Liver (tissue), 8 donors: ENCODE measurements at regions not wholly inside any gene's neighbourhood (a gene's known extent, or its start where the extent isn't known, plus 50 kb on each side); places are given as distances from the start of the nearest gene placed in this dataset.

ENCODE experiments used
- DNase-seq: peaks from one replicate; pipeline ENCODE4 v3.0.0-alpha.2; 2017; ENCODE audit warnings: low spot score
- H3K27ac ChIP-seq, 2 donors: one replicate each; pipeline ENCODE4 v1.7.0; 2013; ENCODE audit warnings: inconsistent platforms in 2 of 2, low read length in 2 of 2, control low read depth in 1 of 2, low read depth in 1 of 2, mild to moderate bottlenecking in 1 of 2
- H3K27me3 ChIP-seq, 4 donors: one replicate each; pipeline versions ENCODE4 v1.6.1 to v1.7.0; 2013; ENCODE audit warnings: low read length in 3 of 4, inconsistent platforms in 1 of 4, mild to moderate bottlenecking in 1 of 4, moderate library complexity in 1 of 4; ENCODE audit not compliant: control insufficient read depth in 4 of 4, insufficient read depth in 4 of 4
- H3K36me3 ChIP-seq, 4 donors: one replicate each; pipeline versions ENCODE4 v1.6.1 to v1.7.0; 2013; ENCODE audit warnings: low read length in 3 of 4, mild to moderate bottlenecking in 3 of 4, low read depth in 1 of 4, moderate library complexity in 1 of 4; ENCODE audit not compliant: control insufficient read depth in 4 of 4, insufficient read depth in 3 of 4
- H3K4me1 ChIP-seq, 4 donors: one replicate each; pipeline versions ENCODE4 v1.6.1 to v1.7.0; 2013; ENCODE audit warnings: low read length in 3 of 4, mild to moderate bottlenecking in 3 of 4, moderate library complexity in 1 of 4; ENCODE audit not compliant: control insufficient read depth in 4 of 4, insufficient read depth in 4 of 4
- H3K4me3 ChIP-seq, 3 donors: one replicate each; pipeline versions ENCODE4 v1.6.1 to v1.7.0; 2013; ENCODE audit warnings: low read length in 3 of 3, control low read depth in 1 of 3, low read depth in 1 of 3, mild to moderate bottlenecking in 1 of 3
- H3K9ac ChIP-seq, 2 donors: one replicate each; pipeline ENCODE4 v1.7.0; 2013; ENCODE audit warnings: low read length in 2 of 2, mild to moderate bottlenecking in 2 of 2, moderate library complexity in 2 of 2, control low read depth in 1 of 2, low read depth in 1 of 2
- H3K9me3 ChIP-seq, 4 donors: one replicate each; pipeline versions ENCODE4 v1.6.1 to v1.7.0; 2013; ENCODE audit warnings: low read length in 3 of 4; ENCODE audit not compliant: control insufficient read depth in 4 of 4
- EGR1 ChIP-seq, 2 donors: IDR thresholded peaks; 2 replicates each; pipeline ENCODE4 v1.6.1; 2016 to 2018; ENCODE audit warnings: antibody characterized with exemption in 2 of 2, low read depth in 2 of 2
- FOXA1 ChIP-seq: IDR thresholded peaks from 2 replicates; pipeline ENCODE4 v1.6.1; 2016; ENCODE audit warnings: antibody characterized with exemption
- FOXA2 ChIP-seq: IDR thresholded peaks from 2 replicates; pipeline ENCODE4 v1.6.1; 2016; ENCODE audit warnings: antibody characterized with exemption
- HNF4A ChIP-seq, 2 donors: conservative IDR thresholded peaks; 2 replicates each; pipeline ENCODE4 v1.6.1; 2016; ENCODE audit warnings: antibody characterized with exemption in 2 of 2, mild to moderate bottlenecking in 2 of 2
- HNF4G ChIP-seq: IDR thresholded peaks from 2 replicates; pipeline ENCODE4 v1.6.1; 2016; ENCODE audit warnings: antibody characterized with exemption
- JUND ChIP-seq, 2 donors: IDR thresholded peaks; 2 replicates each; pipeline ENCODE4 v1.6.1; 2016; ENCODE audit warnings: antibody characterized with exemption in 2 of 2
- NR2F2 ChIP-seq: IDR thresholded peaks from 2 replicates; pipeline ENCODE4 v1.6.1; 2016; ENCODE audit warnings: antibody characterized with exemption
- RAD21 ChIP-seq, 2 donors: IDR thresholded peaks; 2 replicates each; pipeline ENCODE4 v1.6.1; 2016; ENCODE audit warnings: antibody characterized with exemption in 2 of 2, mild to moderate bottlenecking in 2 of 2
- RXRA ChIP-seq, 2 donors: IDR thresholded peaks; 2 replicates each; pipeline ENCODE4 v1.6.1; 2017 to 2018; ENCODE audit warnings: antibody characterized with exemption in 2 of 2, mild to moderate bottlenecking in 1 of 2
- SP1 ChIP-seq: IDR thresholded peaks from 2 replicates; pipeline ENCODE4 v1.6.1; 2018; ENCODE audit warnings: antibody characterized with exemption, mild to moderate bottlenecking
- TAF1 ChIP-seq: conservative IDR thresholded peaks from 2 replicates; pipeline ENCODE4 v1.6.1; 2016; ENCODE audit warnings: antibody characterized with exemption, mild to moderate bottlenecking
- YY1 ChIP-seq: IDR thresholded peaks from 2 replicates; pipeline ENCODE4 v1.6.1; 2016; ENCODE audit warnings: antibody characterized with exemption, mild to moderate bottlenecking
- WGBS: extraction: QIAGEN DNeasy Blood & Tissue Kit; methylation state at CpG from one replicate; pipeline ENCODE4 v1.1.7; 2013; 5-methylcytosine and 5-hydroxymethylcytosine counted together
- TF ChIP-seq, protein P1 (sequence below): IDR thresholded peaks from 2 replicates; pipeline ENCODE4 v1.6.1; 2016; ENCODE audit warnings: antibody characterized with exemption, mild to moderate bottlenecking
- TF ChIP-seq, protein P2 (sequence below): IDR thresholded peaks from 2 replicates; pipeline ENCODE4 v1.6.1; 2016; ENCODE audit warnings: antibody characterized with exemption
- TF ChIP-seq, protein P3 (sequence below): IDR thresholded peaks from 2 replicates; pipeline ENCODE4 v1.6.1; 2016; ENCODE audit warnings: antibody characterized with exemption
- TF ChIP-seq, protein P4 (sequence below): IDR thresholded peaks from 2 replicates; pipeline ENCODE4 v1.6.1; 2016; ENCODE audit warnings: antibody characterized with exemption
- TF ChIP-seq, protein P5 (sequence below): fragments of 150-350 bp; IDR thresholded peaks from 2 replicates; pipeline ENCODE4 v1.5.1; 2017; ENCODE audit warnings: improper control_type of control experiment, low read depth, low read length; ENCODE audit not compliant: missing input control
- donor health status: healthy.
- donor health status: healthy.
- donor health status: healthy.
- donor health status: healthy.
- donor health status: healthy.

DNA sequence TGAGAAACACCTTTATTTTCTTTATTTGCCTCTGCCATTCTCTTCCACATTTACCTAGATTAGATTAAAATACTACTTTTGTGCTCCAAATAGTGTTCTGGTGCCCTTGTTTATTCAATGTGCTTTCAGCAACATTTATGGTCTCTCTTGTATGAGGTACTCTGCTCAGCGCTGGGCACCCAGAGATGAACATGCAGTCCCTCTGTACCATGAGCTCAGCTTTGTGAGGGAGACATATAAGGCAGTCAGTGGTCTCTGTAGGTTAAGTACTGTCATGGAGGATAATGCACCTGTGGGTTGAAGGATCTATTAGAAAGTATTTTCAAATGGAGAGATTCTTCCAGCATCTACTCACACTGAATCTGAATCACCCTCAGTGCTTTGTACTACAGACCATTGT lies 176.5 kb downstream of the TAF11L14 start:
- no peak for DNase-seq
- TF ChIP-seq NR2F2: no peak
- no peak for TF ChIP-seq RXRA (IDR thresholded peaks at IDR 0.05)
- TF ChIP-seq EGR1 (IDR thresholded peaks at IDR 0.05; ENCODE audit: low read depth in 2 of 2): no peak
- TF ChIP-seq, protein P1, sequence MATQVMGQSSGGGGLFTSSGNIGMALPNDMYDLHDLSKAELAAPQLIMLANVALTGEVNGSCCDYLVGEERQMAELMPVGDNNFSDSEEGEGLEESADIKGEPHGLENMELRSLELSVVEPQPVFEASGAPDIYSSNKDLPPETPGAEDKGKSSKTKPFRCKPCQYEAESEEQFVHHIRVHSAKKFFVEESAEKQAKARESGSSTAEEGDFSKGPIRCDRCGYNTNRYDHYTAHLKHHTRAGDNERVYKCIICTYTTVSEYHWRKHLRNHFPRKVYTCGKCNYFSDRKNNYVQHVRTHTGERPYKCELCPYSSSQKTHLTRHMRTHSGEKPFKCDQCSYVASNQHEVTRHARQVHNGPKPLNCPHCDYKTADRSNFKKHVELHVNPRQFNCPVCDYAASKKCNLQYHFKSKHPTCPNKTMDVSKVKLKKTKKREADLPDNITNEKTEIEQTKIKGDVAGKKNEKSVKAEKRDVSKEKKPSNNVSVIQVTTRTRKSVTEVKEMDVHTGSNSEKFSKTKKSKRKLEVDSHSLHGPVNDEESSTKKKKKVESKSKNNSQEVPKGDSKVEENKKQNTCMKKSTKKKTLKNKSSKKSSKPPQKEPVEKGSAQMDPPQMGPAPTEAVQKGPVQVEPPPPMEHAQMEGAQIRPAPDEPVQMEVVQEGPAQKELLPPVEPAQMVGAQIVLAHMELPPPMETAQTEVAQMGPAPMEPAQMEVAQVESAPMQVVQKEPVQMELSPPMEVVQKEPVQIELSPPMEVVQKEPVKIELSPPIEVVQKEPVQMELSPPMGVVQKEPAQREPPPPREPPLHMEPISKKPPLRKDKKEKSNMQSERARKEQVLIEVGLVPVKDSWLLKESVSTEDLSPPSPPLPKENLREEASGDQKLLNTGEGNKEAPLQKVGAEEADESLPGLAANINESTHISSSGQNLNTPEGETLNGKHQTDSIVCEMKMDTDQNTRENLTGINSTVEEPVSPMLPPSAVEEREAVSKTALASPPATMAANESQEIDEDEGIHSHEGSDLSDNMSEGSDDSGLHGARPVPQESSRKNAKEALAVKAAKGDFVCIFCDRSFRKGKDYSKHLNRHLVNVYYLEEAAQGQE: no peak
- TF ChIP-seq HNF4G: no peak
- no peak for TF ChIP-seq SP1
- TF ChIP-seq YY1: no peak
- TF ChIP-seq JUND (IDR thresholded peaks at IDR 0.05): no peak
- TF ChIP-seq TAF1: no peak
- no peak for TF ChIP-seq FOXA2
- TF ChIP-seq, protein P2, sequence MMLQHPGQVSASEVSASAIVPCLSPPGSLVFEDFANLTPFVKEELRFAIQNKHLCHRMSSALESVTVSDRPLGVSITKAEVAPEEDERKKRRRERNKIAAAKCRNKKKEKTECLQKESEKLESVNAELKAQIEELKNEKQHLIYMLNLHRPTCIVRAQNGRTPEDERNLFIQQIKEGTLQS: no peak
- TF ChIP-seq RAD21 (IDR thresholded peaks at IDR 0.05): no peak
- TF ChIP-seq, protein P3, sequence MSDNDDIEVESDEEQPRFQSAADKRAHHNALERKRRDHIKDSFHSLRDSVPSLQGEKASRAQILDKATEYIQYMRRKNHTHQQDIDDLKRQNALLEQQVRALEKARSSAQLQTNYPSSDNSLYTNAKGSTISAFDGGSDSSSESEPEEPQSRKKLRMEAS: no peak
- TF ChIP-seq, protein P4, sequence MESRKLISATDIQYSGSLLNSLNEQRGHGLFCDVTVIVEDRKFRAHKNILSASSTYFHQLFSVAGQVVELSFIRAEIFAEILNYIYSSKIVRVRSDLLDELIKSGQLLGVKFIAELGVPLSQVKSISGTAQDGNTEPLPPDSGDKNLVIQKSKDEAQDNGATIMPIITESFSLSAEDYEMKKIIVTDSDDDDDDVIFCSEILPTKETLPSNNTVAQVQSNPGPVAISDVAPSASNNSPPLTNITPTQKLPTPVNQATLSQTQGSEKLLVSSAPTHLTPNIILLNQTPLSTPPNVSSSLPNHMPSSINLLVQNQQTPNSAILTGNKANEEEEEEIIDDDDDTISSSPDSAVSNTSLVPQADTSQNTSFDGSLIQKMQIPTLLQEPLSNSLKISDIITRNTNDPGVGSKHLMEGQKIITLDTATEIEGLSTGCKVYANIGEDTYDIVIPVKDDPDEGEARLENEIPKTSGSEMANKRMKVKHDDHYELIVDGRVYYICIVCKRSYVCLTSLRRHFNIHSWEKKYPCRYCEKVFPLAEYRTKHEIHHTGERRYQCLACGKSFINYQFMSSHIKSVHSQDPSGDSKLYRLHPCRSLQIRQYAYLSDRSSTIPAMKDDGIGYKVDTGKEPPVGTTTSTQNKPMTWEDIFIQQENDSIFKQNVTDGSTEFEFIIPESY: no peak
- no peak for TF ChIP-seq HNF4A (conservative IDR thresholded peaks at IDR 0.05)
- H3K4me3 ChIP-seq: no peak overlapping the region
- no peak overlapping the region for H3K9ac ChIP-seq
- H3K27ac ChIP-seq: no peak overlapping the region
- H3K27me3 ChIP-seq: no peaks in the 10 kb centered on the region
- H3K4me1 ChIP-seq: no peaks in the 10 kb centered on the region
- no peaks in the 10 kb centered on the region for H3K9me3 ChIP-seq
- WGBS: 92% methylated on average over 1 of the region's 1 CpG
- H3K36me3 ChIP-seq: no peaks in the 10 kb centered on the region

DNA sequence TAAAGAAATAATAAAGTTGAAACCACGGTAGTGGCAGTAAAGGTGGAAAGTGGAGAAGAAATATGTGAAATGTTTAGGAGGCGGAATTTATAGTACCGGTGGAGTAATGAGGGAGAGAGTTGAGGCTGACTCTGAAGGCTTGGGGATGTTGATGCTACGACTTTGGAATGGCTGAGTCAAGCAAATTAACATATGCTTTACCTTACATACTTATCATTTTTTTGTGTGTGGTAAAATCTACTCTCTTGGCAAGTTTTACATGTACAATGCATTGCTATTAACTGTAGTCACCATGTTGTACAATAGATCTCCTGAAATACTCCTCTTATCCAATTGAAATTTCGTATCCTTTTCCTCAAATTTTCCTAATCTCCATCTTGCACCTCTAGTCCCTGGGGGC lies 179.0 kb downstream of the TAF11L14 start:
- Histone ChIP-seq H3K36me3 (no peaks in the 10 kb centered on the region), H3K27ac (no peak overlapping the region), H3K4me3 (no peak overlapping the region), H3K27me3 (no peaks in the 10 kb centered on the region), H3K9ac (no peak overlapping the region), H3K4me1 (no peaks in the 10 kb centered on the region), H3K9me3 (no peaks in the 10 kb centered on the region)
- 83% methylated on average over 5 of the region's 5 CpGs for WGBS
- no peak for DNase-seq
- TF ChIP-seq HNF4A (conservative IDR thresholded peaks at IDR 0.05) (no peak), TAF1 (no peak), FOXA1 (no peak), JUND (IDR thresholded peaks at IDR 0.05) (no peak), FOXA2 (no peak), EGR1 (IDR thresholded peaks at IDR 0.05; ENCODE audit: low read depth in 2 of 2) (no peak), NR2F2 (no peak), RAD21 (IDR thresholded peaks at IDR 0.05) (no peak), HNF4G (no peak), YY1 (no peak)
- TF ChIP-seq, protein P1: no peak
- TF ChIP-seq, protein P5, sequence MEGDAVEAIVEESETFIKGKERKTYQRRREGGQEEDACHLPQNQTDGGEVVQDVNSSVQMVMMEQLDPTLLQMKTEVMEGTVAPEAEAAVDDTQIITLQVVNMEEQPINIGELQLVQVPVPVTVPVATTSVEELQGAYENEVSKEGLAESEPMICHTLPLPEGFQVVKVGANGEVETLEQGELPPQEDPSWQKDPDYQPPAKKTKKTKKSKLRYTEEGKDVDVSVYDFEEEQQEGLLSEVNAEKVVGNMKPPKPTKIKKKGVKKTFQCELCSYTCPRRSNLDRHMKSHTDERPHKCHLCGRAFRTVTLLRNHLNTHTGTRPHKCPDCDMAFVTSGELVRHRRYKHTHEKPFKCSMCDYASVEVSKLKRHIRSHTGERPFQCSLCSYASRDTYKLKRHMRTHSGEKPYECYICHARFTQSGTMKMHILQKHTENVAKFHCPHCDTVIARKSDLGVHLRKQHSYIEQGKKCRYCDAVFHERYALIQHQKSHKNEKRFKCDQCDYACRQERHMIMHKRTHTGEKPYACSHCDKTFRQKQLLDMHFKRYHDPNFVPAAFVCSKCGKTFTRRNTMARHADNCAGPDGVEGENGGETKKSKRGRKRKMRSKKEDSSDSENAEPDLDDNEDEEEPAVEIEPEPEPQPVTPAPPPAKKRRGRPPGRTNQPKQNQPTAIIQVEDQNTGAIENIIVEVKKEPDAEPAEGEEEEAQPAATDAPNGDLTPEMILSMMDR: no peak
- TF ChIP-seq, protein P4: no peak
- TF ChIP-seq, protein P3: no peak
- TF ChIP-seq, protein P2: no peak
